Stimulated activated CD8-positive, alpha-beta memory T cell treated with anti-CD3 and anti-CD28 coated beads, Interleukin-7, amount 100 ng/mL, for 1 hour (primary cell): ENCODE measurements at regions not wholly inside any gene's neighbourhood (a gene's known extent, or its start where the extent isn't known, plus 50 kb on each side); places are given as distances from the start of the nearest gene placed in this dataset.

Source experiments
- DNase-seq, 2 donors: peaks; one replicate each; pipeline ENCODE4 v3.0.0-alpha.2; 2020; ENCODE audit warnings: low read depth in 2 of 2

DNA sequence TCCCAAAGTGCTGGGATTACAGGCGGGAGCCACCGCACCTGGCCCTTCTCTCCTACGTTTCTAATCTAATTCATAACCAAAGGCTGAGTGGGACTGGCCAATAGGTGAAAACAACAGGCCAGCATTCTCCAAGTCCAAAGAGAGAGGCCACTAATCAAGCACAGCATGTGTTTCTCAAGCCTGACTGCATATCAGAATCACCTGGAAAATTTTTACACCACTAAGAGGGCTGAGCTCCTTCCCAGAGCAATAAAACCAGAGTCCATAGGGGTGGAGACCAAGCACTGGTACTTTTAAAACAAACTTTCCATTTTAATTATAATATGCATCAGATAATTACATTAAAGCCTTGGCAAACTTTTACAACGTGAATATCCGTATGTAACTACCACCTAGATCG is 254.4 kb downstream of the OPA1 start:
- no peak for DNase-seq

DNA sequence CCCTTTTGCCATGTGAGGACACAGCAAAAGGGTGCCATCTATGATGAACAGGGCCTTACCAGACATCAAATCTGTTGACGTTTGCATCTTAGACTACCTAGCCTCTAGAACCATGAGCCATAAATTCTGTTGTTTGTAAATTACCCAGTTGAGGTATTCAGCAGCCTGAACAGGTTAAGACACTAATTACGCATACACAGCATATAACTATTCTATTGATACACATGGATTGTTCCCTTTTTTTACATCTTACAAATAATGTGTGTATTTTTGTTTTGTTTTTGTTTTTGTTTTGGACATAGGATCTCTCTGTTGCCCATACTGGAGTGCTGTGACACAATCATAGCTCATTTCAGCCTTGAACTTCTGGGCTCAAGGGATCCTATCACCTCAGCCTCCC is 255.5 kb downstream of the OPA1 start:
- DNase-seq = no peak

DNA sequence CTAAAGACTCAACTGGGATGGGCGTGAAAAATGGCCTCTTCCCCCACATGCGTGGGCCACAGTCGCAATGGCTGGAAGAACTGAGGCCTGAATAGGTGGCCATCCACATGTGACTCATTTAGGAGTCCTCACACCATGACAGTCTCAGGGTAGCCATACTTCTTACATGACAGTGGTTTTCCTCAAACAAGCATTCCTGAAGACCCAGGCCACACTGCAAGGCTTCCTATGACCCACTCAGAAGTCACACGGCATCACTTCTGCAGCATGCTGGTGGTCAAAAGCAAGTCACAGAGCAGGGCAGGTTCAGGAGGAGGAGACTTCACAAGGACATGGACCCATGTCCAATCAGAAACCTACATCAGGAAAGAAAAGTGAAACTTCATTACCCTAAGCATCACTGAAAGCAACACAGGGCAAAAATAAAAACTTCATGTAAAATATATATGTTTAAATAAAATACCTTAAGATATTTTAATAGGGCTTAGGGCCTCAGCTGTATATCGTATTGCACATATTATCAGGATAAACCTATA is 257.1 kb downstream of the OPA1 start:
- no peak for DNase-seq

DNA sequence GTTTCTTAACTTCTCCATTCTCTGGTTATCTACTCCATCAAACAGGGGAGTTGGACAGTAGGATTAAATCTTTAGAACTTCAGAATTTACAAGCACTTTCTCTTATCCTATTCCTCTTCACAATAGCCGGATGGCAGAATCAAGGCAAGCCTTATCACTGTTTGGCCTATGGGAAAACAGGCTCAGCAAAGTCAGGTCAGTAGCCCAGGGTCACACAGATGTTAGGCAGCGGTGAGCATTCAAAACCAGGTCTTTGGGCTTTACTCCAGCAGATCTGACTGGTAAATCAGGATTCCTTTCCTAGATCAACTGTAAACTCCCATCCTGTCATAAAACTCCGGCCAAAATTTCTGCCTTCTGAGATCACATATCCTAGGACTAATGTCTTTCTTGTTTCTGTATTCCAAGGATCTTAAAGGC is 258.4 kb downstream of the OPA1 start:
- DNase-seq = no peak

DNA sequence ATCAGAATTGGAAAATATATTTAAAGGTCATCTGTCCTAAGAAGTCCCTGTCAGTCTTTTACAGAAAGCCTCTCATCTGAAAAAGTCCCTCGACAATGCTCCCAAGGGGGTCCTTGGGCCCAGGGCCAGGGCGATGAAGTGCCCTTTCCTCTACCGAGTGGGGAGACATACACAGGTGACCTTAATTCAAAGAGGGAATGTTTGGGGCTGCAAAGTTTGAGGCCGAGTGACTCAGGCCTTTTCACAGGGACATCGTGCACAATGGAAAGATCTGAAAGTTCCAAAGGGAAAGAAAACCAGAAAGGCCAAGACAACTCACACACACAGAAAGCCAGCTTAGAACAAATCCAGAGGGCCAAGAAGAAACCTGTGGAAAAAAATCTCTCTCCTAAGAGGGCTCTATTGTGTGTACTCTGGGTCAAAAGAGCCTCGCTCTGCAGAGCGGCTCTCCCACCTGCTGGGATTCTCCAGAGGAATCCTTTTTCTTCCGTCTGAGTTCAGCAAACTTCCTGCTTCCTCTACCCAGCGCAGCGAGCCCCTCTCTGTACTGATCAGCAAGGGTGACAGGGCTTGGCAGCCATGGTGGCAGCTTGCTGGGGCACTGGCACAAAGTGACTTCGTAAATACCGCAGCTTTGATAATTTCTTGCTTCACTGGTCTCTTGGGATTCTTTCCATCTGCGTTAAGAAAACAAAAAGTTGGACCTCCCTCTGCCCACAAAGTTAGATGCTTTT is 259.1 kb downstream of the OPA1 start:
- DNase-seq = no peak

DNA sequence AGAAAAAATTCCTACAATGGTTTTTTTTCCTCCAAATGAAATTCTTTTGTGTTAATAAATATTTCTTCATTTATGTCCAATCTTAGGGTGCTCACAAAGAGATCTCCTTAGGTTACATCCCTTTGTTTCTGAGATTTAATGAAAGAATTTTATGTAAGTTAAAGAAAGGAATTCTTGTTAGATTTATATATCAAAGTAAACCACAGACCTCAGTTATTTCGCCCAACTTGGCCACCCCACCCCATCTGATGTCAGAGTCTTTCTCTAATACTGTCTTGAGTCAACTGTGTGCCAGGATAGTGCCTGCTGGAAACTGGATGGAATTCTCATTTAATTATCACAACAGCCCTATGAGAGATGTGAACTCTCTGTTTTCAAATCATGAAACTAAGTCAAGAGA is 259.9 kb downstream of the OPA1 start:
- no peak for DNase-seq

DNA sequence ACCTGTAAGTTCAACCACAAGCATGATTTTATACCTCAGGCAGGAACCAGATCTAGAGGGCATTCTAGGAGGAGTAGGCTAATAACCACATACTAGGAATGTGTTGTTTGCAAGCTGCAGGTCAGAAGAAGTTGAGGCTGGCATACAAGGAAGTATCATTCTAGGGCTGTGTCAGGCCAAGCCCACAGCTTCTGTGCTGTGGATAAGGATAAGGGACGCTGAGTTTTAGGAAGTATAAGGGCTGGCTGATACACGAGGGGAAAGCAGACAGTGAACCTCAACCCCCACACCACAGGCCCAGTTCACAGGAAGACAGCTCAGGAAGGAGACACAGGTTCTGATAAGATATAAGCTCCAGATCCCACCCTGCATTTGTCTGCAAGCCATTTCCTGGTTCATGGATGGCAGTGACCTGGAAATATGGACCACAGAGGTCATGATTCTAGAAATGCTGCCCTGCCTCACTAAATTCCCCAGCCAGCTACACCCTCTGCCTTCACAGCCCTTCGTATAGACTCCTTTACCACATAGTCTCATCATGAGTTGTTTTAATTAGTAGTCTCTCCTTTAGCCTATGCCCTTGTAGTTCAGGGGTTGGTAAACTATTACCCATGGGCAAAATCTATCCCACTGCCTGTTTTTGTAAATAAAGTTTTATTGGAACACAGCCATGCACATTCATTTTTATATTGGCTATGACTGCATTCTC is 260.7 kb downstream of the OPA1 start:
- DNase-seq = no peak

DNA sequence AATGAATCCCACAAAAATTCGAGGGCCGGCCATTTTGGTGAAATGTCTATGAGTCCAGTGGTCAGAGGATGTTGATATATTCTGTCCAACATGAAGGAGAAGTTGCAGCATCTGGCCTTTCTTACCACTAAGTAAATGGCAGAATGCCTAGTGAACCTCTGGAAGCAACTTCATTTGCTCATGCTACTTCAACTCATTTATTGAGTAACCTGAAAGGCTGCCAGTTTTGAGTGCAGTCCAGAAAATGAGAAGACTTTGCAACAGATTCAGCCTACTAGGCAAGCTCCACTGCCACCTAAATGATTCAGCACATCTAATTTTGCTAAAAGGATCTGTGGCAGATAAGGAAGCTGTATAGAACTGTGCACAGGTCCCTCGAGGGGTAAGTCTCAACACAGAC is 265.0 kb downstream of the OPA1 start:
- no peak for DNase-seq

DNA sequence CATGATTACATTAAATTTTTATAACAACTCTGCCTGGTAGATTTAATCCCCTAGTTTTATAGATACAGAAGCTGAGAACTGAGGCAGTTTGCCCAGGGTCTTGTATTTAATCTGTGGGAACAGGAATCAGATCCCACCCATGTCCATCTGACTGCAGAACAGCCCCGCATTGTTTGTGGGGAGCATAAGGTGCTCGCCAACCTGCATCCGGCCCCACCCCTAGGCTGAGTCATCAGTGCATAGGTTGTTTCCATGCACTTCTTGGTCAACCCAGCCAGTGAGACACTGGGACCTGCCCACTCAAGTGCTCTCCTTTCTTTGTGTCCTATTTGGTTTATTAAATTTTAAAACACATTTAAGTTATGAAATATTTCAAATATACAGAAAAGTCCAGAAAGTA is 266.2 kb downstream of the OPA1 start:
- no peak for DNase-seq

DNA sequence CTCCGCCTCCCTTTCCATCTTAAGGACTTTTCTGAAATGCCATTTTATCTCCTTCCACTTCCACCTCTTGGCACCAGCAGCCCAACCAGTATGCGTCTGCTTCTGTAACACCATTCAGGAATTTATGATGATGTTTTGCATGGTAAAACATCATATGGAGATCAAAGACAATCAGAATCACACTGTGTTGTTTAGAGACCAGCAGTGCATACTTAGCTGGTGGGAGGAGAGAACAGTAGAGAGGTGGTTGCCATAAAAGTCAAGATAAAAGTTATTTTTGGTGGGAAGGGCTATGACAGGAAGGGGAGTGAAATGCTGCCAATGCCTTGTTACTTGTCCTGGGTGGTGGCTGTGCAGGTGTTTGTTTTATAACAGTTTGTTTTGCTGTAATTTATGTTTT is 268.0 kb downstream of the OPA1 start:
- no peak for DNase-seq

DNA sequence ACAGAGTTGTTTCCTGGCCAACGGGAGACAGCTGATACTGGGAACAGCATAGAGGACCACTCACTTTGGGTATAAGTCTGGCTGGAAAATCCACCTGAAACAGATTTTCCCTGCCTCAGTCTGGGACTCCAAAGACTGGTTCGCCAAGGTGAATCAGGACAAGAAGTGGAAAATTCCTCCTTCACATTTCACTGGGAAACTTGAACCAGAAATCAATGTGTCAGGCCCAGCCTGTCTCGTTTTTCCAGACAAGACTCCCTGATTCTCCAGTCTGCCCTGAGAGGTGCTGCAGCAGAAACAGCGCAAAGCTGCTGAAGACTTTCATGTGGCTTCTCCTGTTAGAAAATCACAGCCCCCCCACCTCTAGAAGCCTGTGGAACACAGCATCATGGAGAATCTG is 269.8 kb downstream of the OPA1 start:
- no peak for DNase-seq

DNA sequence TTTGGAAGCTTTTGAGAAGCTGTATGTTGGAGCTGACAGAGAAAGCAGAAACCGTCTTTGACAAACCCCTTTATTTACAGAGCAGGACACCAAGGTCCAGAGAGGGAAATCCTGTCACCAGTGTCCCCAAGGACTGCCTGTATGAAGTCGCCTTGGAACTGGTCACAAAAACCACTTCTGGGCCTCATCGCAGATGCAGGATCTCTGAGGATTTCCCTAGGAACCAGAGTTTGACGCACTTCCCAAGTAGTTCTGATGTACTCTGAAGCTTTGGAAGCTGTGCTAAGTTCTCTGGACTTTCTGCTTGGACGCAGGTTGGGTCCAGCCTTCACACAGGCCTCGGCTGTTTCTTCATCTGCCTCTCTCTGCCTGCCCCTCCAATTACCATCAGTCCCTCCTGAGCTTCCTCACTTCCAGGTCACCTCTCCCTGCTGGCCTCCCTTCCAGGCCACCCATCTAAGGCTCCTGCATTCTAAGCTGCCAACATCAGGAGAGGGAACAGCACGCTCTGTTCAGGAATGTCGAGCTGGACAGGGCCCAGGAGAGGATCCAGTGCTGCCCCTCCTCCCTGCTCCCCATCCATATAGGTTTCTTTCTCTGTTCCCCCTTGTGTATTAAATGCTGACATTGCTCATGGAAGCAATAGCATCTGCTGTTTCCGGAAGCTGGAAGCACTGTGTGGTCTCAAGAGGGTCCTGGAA is 270.8 kb downstream of the OPA1 start:
- DNase-seq = no peak

DNA sequence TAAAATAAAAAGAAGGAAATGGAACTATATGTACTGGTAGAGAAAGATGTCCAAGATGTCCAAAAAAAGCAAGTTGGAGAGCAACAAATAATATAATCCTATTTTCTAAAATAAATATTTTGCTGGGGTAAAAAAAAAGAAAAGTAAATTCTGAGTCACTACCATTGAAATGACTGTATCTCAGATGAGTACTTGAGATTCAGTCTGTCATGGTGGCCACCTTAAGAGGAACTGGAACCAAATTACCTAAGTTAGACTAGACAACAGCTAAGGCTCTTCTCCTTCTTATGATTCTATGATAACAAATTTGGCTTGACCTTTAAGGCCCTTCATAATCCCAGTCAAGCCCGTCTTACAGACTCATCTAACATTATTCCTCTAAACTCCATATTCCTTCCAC is 270.6 kb upstream of the HES1 start:
- no peak for DNase-seq

DNA sequence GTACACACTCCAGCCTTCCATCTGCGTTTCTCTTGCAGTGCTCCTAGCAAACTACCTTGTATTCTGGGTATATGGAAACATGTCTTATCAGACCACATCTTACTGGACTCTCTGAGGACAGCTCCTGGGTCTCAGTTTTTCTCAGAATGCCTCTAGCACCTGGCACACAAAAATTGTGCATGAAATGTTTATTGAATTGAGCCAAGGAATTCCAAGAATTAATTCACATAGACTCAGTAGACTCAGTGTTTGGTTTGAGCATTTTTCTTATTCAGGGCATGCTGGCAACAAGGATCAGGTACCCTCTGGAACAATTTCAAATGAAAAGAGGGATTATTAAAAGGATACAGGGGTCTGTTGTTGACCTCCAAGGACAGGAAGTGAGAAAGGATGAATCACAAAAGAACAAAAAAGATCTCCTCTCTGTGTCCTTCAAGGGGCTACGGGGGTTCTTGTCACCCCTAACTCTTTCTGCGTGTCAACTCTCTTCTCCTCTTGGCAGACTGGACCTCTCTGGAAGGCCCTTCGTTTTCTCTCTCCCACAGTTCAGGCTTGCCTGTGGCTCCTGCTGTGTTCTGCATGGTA is 270.0 kb upstream of the HES1 start:
- no peak for DNase-seq

DNA sequence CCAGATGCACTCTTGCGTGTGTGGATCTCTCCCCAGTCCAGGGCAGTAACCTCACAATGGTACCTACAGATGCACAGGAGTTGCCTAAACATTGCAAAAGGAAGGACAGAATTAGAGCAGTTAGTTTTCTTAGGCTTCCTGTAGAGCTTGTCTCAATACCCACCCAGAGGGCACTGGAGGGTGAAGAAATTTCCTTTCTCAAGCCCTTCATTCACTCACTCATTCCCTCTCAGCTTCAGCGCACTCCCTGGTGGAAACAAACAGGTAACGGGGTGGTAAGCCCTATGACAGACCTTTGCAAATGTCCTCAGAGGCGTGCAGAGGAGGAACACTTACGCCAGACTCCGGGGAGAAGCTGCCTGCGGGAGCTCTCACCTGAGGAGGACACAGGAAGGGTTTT is 267.4 kb upstream of the HES1 start:
- no peak for DNase-seq

DNA sequence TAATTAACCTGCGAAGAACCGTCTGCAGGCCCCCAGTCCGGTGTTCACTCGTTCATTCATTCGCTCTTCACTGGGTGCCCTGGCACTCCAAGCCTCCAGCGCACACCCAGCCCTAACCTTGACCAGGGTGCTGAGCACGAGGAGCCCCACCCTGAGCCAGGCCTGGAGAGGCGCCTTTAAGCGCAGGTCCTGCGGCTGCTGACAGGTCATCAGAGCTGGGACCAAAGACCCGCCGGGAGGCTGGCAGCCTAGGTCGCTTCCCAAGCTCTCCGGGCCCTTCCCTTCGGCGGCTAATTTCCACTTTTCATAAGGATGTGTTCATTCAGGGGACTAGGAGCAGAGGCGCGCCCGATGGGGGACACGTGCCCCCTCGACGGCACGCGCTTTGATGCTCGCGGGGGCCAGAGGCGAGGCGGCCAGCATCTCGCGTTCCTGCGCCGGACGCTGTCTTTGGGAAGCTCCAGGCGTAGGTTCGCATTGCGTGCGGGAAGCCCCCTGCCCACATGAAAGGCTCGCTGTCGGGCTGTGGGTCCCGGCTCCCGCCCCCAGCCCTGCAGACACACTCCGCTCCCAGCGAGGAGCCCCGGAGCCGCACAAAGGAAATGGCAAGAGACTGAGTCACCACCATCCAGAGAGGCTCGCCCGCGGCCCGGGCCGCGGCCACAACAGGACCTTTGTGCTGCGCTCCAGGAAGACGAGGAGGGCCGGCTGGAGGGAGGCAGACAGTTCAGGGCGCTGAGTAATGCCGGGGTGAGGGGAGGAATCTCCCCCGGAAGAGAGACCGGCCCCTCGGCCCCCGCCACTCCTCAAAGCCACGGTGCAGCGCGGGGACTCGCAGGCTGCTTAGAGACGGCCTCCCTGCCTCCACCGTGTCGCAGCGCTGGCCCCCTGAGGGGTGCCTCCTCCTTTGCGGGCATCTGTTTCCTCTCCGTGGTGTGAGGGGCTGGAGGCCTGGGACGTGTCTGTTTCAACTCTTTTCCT is 266.4 kb upstream of the HES1 start:
- no peak for DNase-seq

DNA sequence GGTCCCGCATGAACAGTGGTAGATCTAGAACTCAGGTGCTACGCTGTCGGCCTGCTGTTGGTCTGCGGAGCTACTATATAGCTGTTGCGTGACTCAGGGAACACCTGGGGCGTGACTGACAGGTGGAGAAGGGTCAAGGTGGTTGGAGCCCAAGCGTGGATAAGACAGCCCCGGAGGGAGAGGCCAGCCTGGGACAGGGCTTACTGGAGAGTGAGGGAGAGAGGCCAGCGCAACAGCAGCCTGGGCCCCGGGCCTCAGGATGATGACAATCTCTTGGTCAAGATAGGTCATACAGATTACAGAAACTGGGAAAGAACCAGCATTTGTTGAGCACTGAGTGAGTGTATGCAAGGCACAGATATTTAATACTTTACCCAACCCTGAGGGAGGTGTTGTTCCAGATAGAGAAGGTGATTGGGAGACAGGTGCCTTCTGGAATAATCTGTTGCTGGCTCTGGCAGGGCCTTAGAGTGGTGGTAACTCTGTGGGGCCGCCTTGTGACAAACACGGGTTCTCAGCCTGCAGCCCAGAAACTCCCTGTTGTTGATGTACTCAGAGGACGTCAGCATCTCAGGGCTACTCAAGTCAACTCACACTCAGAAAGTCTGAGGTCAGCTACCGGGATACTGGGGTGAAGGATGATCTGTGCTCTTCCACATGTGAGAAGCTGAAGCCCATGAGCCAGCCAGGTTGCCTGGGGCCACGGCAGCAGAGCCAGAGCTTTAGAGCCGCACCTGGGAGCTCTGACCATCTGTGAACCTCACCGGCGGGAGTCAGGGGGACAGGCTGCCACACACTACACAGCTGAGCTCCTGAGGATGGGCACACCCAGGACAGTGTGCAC is 265.4 kb upstream of the HES1 start:
- no peak for DNase-seq

DNA sequence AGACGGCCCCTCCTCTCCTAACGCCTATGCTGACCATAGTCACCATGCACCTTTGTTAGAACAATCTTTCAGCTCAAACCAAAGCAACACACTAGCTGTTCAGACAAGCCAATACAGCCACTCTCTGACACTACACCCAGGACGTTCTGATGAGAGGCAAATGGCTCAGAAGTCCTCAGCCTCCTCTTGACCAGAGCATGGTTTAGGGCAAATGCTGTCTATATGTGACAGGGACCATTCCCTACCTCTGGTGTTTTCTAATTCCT is 264.8 kb upstream of the HES1 start:
- no peak for DNase-seq

DNA sequence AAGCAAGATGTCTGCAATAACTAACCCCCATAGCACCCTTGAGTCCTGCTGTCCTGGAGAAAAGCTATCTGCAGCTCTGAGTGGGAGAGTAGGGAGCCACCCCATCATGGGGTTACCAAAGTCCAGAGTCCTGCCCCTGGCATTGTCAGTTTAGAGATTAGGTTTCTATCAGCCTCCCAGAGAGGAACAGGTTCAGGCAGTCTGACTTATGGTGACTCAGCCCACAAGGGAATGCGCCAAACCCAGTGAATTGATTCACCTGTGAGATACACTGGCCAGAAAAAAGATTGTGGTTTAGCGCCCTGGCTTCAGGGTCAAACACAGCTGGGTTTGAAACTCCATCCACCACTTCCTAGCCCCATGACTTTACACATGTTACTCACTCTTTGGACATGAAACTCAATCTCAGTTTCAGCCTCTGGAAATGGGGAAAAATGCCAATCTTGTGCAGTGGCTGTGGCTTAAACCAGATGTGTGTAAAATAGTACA is 263.6 kb upstream of the HES1 start:
- no peak for DNase-seq

DNA sequence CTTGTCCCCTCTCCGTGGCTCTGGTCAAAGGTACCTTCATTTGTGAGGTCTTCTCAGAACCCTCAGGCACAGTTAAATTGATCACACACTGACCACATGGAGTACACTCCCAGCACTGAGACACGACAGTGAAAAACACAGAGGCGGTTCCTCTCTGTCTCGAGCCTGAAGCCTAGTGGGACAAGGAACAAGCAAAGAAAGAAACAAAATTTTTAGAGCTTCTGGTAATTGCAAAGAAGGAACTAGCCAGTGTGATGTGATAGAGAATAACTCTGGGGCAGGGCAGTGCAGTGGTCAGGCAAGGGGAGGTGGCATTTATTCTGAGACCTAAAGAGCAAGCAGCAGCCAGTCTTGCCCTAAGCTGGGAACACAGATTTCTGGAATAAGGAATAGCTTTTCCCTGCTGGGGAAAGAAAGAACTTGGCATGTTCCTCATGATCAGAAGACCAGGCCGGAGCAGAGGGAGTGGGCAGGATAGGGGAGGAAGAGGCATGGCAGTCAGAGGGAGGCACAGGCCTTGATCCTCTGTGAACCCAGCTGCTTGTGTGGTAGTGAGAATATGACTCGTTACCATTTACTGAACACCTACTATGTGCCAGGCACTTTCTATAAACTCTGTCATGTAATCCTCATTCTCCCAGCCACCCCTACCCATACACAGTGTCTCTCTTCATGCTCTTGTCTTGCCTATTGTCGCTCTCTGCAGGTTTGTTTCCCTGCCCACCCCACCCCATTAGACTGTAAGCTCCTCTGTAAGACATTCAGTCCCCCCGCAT is 262.3 kb upstream of the HES1 start:
- no peak for DNase-seq
